Endothelial cell of umbilical vein (primary cell): ENCODE measurements at regions not wholly inside any gene's neighbourhood (a gene's known extent, or its start where the extent isn't known, plus 50 kb on each side); places are given as distances from the start of the nearest gene placed in this dataset.

Experiments
- BruUV-seq: library from RNA; stranded (reverse); fragments of 400-500 nt; replicated peaks from 2 replicates; lab custom pipeline; 2021; lab: Mats Ljungman, UMichigan
- CTCF ChIA-PET: fragments of 300-600, 350-600 bp; sonication (Branson Sonifier 250); formaldehyde crosslinking; loops from one replicate; lab custom pipeline; 2021; ENCODE audit warnings: antibody characterized with exemption, inconsistent platforms; lab: Charles Lee
- POLR2A ChIA-PET: fragments of 300-600, 350-600 bp; sonication (Branson Sonifier 250); formaldehyde crosslinking; loops from one replicate; lab custom pipeline; 2021; ENCODE audit warnings: antibody characterized with exemption, inconsistent platforms; lab: Charles Lee
- DNase-seq: peaks from one replicate; pipeline ENCODE4 v3.0.0-alpha.2; 2011; ENCODE audit warnings: low read depth, low spot score
- FAIRE-seq: peaks from 2 replicates; lab custom pipeline; 2011; peaks lifted over from hg19 to GRCh38; lab: Jason Lieb, UNC
- H2AFZ ChIP-seq: 2 replicates; pipeline ENCODE4 v1.6.0; 2012; ENCODE audit warnings: low read depth, low read length, control low read depth, inconsistent platforms
- H3K27ac ChIP-seq: 2 replicates; pipeline ENCODE4 v1.5.1; 2011; ENCODE audit warnings: low read depth, mild to moderate bottlenecking, control low read depth, low read length, moderate library complexity; ENCODE audit not compliant: insufficient read depth
- H3K27me3 ChIP-seq, 2 experiments: 2 replicates each; pipeline versions ENCODE4 v1.6.0 to v1.6.1; 2011; ENCODE audit warnings: low read length in 2 of 2, mixed read lengths in 1 of 2; ENCODE audit not compliant: control insufficient read depth in 2 of 2, insufficient read depth in 2 of 2
- H3K36me3 ChIP-seq, 2 experiments: 2 replicates in 1 of 2; 3 replicates in 1 of 2; pipeline ENCODE4 v1.5.1; 2011; ENCODE audit warnings: low read length in 2 of 2, mild to moderate bottlenecking in 1 of 2, moderate library complexity in 1 of 2; ENCODE audit not compliant: control insufficient read depth in 2 of 2, insufficient read depth in 2 of 2; ENCODE audit errors: extremely low read depth in 1 of 2
- H3K4me1 ChIP-seq: 3 replicates; pipeline ENCODE4 v1.5.1; 2011; ENCODE audit warnings: mild to moderate bottlenecking, low read length; ENCODE audit not compliant: control insufficient read depth, insufficient read depth; ENCODE audit errors: extremely low read depth
- H3K4me2 ChIP-seq: 2 replicates; pipeline ENCODE4 v1.6.1; 2011; ENCODE audit warnings: low read length, control low read depth, mixed read lengths; ENCODE audit not compliant: insufficient read depth
- H3K4me3 ChIP-seq, 3 experiments: fragments of 200-600 bp in 1 of 3; sonication (generic), shearing (Covaris generic) in 1 of 3; replicated peaks in 1 of 3; 2 replicates each; pipeline ENCODE4 v1.5.1; 2011 to 2016; ENCODE audit warnings: control low read depth in 3 of 3, low read length in 3 of 3, mild to moderate bottlenecking in 2 of 3, inconsistent platforms in 1 of 3, low read depth in 1 of 3, moderate library complexity in 1 of 3; ENCODE audit not compliant: insufficient read depth in 1 of 3
- H3K79me2 ChIP-seq: 2 replicates; pipeline ENCODE4 v1.6.0; 2012; ENCODE audit warnings: low read length, inconsistent platforms; ENCODE audit not compliant: control insufficient read depth, insufficient read depth
- H3K9ac ChIP-seq: replicated peaks from 2 replicates; pipeline ENCODE3; 2011; ENCODE audit warnings: low read length, control low read depth; ENCODE audit not compliant: insufficient read depth; ENCODE audit errors: extremely low read depth
- H3K9me1 ChIP-seq: replicated peaks from 3 replicates; pipeline ENCODE4 v1.6.0; 2011; ENCODE audit warnings: mild to moderate bottlenecking, low read length; ENCODE audit not compliant: control insufficient read depth, insufficient read depth; ENCODE audit errors: extremely low read depth
- H3K9me3 ChIP-seq: replicated peaks from 2 replicates; pipeline ENCODE4 v1.5.1; 2012; ENCODE audit warnings: low read length, inconsistent platforms; ENCODE audit not compliant: control insufficient read depth, insufficient read depth
- H4K20me1 ChIP-seq: replicated peaks from 2 replicates; pipeline ENCODE3; 2011; ENCODE audit warnings: mild to moderate bottlenecking, low read length; ENCODE audit not compliant: control insufficient read depth, insufficient read depth; ENCODE audit errors: extremely low read depth
- EZH2 ChIP-seq: IDR thresholded peaks from 2 replicates; pipeline ENCODE4 v1.6.1; 2012; ENCODE audit warnings: borderline replicate concordance, low read depth, mild to moderate bottlenecking, moderate library complexity, low read length, inconsistent platforms; ENCODE audit not compliant: severe bottlenecking
- FOS ChIP-seq: IDR thresholded peaks from 2 replicates; pipeline ENCODE4 v1.6.1; 2011; ENCODE audit warnings: mild to moderate bottlenecking, low read length, moderate library complexity, borderline replicate concordance; ENCODE audit not compliant: insufficient read depth
- GATA2 ChIP-seq: IDR thresholded peaks from 2 replicates; pipeline ENCODE4 v1.7.0; 2011; ENCODE audit warnings: low read depth, mild to moderate bottlenecking, moderate library complexity, mixed read lengths, low read length; ENCODE audit not compliant: insufficient read length, insufficient read depth
- JUN ChIP-seq: IDR thresholded peaks from 2 replicates; pipeline ENCODE4 v1.6.1; 2011; ENCODE audit warnings: borderline replicate concordance, low read depth; ENCODE audit not compliant: insufficient read length, insufficient read depth
- MYC ChIP-seq: IDR thresholded peaks from one replicate; pipeline ENCODE4 v1.6.1; 2011; ENCODE audit warnings: mild to moderate bottlenecking, low read depth, low read length
- POLR2A ChIP-seq: IDR thresholded peaks from 2 replicates; pipeline ENCODE4 v1.6.1; 2012; ENCODE audit warnings: low read depth, mild to moderate bottlenecking, control low read depth, low read length
- POLR2AphosphoS5 ChIP-seq: IDR thresholded peaks from 2 replicates; pipeline ENCODE4 v1.6.1; 2012; ENCODE audit warnings: low read depth, mild to moderate bottlenecking, control low read depth, low read length, moderate library complexity; ENCODE audit not compliant: insufficient read depth
- dilution Hi-C: fragments of 300-500 bp; cut with MboI; formaldehyde crosslinking; loops from one replicate; pipeline ENCODE4 v1.15.0; 2019; ENCODE audit warnings: low sequenced_read_pairs; ENCODE audit not compliant: extremely low pct_ligation_motif_present
- intact Hi-C: fragments of 100-400 bp; cut with micrococcal nuclease; formaldehyde crosslinking; loops from one replicate; pipeline ENCODE4 v1.10.0; 2022
- TF ChIP-seq, protein P1 (sequence below): IDR thresholded peaks from 2 replicates; pipeline ENCODE4 v1.6.1; 2011; ENCODE audit not compliant: insufficient read depth, insufficient read length
- TF ChIP-seq, protein P2 (sequence below), 2 donors: IDR thresholded peaks; 1 replicate in 1 of 2; 2 replicates in 1 of 2; pipeline ENCODE4 v1.5.1; 2011; ENCODE audit warnings: low read length in 2 of 2, mild to moderate bottlenecking in 2 of 2, moderate library complexity in 2 of 2, control low read depth in 1 of 2, inconsistent platforms in 1 of 2, low read depth in 1 of 2; ENCODE audit not compliant: insufficient read depth in 1 of 2; ENCODE audit errors: extremely low read depth in 1 of 2

DNA sequence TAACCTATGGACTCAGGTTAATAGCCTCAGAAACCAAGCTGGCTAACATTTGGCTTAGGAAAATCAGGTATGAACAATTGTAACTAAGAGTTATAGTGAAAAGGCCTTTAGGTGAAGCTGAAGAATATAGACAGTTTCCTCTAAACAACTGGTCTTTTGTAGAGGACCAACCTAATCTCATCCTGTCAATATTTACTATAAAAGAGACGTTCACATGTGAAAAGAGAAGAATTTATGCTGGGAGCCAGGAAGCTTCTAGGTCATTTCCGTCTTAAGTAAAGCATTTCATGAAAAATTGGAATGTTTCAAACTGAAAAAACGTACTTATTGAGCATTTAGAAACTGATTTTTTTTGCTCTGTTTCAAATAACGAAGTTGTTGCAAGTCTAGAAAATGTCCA, 764.3 kb upstream of the GOLIM4 start:
- Histone ChIP-seq H4K20me1 (no peaks in the 10 kb centered on the region), H3K27ac (no peak overlapping the region), H3K79me2 (no peaks in the 10 kb centered on the region), H2AFZ (no peak overlapping the region), H3K9me3 (no peaks in the 10 kb centered on the region), H3K36me3 (no peaks in the 10 kb centered on the region), H3K9me1 (no peaks in the 10 kb centered on the region), H3K4me1 (no peaks in the 10 kb centered on the region), H3K9ac (no peak overlapping the region), H3K4me3 (no peak overlapping the region), H3K4me2 (no peak overlapping the region), H3K27me3 (peaks cover 0 to 15% of the 10 kb centered on the region in 2 experiments)
- no peak for FAIRE-seq
- no peak for DNase-seq
- dilution Hi-C loops = no loop called here
- intact Hi-C loops = no loop called here
- BruUV-seq = no TSS peak
- ChIA-PET CTCF (interaction anchor here (0.9 to 4.1 kb wide), 2 partner anchors 182 to 808 kb away, joined by 3 to 13 read pairs; no protein-coding TSS in a partner anchor), POLR2A (no interaction called here)
- TF ChIP-seq, protein P1, sequence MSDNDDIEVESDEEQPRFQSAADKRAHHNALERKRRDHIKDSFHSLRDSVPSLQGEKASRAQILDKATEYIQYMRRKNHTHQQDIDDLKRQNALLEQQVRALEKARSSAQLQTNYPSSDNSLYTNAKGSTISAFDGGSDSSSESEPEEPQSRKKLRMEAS = no peak
- TF ChIP-seq EZH2 (no peak), FOS (no peak), JUN (no peak), POLR2AphosphoS5 (no peak), MYC (no peak), POLR2A (no peak), GATA2 (no peak)
- TF ChIP-seq, protein P2, sequence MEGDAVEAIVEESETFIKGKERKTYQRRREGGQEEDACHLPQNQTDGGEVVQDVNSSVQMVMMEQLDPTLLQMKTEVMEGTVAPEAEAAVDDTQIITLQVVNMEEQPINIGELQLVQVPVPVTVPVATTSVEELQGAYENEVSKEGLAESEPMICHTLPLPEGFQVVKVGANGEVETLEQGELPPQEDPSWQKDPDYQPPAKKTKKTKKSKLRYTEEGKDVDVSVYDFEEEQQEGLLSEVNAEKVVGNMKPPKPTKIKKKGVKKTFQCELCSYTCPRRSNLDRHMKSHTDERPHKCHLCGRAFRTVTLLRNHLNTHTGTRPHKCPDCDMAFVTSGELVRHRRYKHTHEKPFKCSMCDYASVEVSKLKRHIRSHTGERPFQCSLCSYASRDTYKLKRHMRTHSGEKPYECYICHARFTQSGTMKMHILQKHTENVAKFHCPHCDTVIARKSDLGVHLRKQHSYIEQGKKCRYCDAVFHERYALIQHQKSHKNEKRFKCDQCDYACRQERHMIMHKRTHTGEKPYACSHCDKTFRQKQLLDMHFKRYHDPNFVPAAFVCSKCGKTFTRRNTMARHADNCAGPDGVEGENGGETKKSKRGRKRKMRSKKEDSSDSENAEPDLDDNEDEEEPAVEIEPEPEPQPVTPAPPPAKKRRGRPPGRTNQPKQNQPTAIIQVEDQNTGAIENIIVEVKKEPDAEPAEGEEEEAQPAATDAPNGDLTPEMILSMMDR (IDR thresholded peaks at IDR 0.05; ENCODE audit: extremely low read depth in 1 of 2, insufficient read depth in 1 of 2, low read depth in 1 of 2, low read length in 2 of 2) = no peak
